OCI-LY3 (cell line): ENCODE measurements at regions not wholly inside any gene's neighbourhood (a gene's known extent, or its start where the extent isn't known, plus 50 kb on each side); places are given as distances from the start of the nearest gene placed in this dataset.

Experiments
- H2AFZ ChIP-seq: fragments of 200-600, 300-600 bp; shearing (Covaris generic); 2 replicates; pipeline ENCODE4 v1.6.0; 2014; ENCODE audit warnings: antibody characterized with exemption, low read depth, low read length
- H3K27ac ChIP-seq: fragments of 200-600, 300-600 bp; sonication (generic); 2 replicates; pipeline ENCODE4 v1.5.1; 2014; ENCODE audit warnings: mild to moderate bottlenecking, low read length, moderate library complexity, mixed read lengths
- H3K27me3 ChIP-seq: fragments of 200-600, 300-600 bp; sonication (generic); 2 replicates; pipeline ENCODE4 v1.6.1; 2014; ENCODE audit warnings: low read depth, low read length, mixed read lengths
- H3K36me3 ChIP-seq: fragments of 200-600, 300-600 bp; sonication (generic); replicated peaks from 2 replicates; pipeline ENCODE3; 2014; ENCODE audit warnings: low read depth, low read length, mixed read lengths
- H3K4me1 ChIP-seq: fragments of 300-600, 200-600 bp; sonication (generic); 2 replicates; pipeline ENCODE4 v1.6.1; 2014; ENCODE audit warnings: low read length, mixed read lengths
- H3K4me2 ChIP-seq: fragments of 200-600, 300-600 bp; sonication (generic); 2 replicates; pipeline ENCODE4 v1.6.1; 2014; ENCODE audit warnings: low read length, mixed read lengths
- H3K4me3 ChIP-seq: fragments of 300-600, 200-600 bp; sonication (generic); 2 replicates; pipeline ENCODE4 v1.5.1; 2014; ENCODE audit warnings: antibody characterized with exemption, mild to moderate bottlenecking, low read length, moderate library complexity
- H3K79me2 ChIP-seq: fragments of 300-600, 200-600 bp; shearing (Covaris generic); 2 replicates; pipeline ENCODE4 v1.6.1; 2014; ENCODE audit warnings: mild to moderate bottlenecking, low read length, mixed read lengths
- H3K9ac ChIP-seq: fragments of 300-600, 200-600 bp; shearing (Covaris generic); 2 replicates; pipeline ENCODE4 v1.6.0; 2014; ENCODE audit warnings: mild to moderate bottlenecking, low read length, moderate library complexity
- H3K9me3 ChIP-seq: fragments of 200-600, 300-600 bp; shearing (Covaris generic); 2 replicates; pipeline ENCODE4 v1.6.1; 2014; ENCODE audit warnings: low read length, mixed read lengths; ENCODE audit not compliant: insufficient read depth
- H4K20me1 ChIP-seq: fragments of 200-600, 300-600 bp; sonication (generic); 2 replicates; pipeline ENCODE4 v1.6.1; 2016; ENCODE audit warnings: low read length, mixed read lengths; ENCODE audit not compliant: insufficient read depth
- EZH2phosphoT487 ChIP-seq: fragments of 200-600 bp; shearing (Covaris generic); IDR thresholded peaks from 2 replicates; pipeline ENCODE4 v1.6.1; 2018; ENCODE audit warnings: antibody characterized with exemption, mixed run types, low read depth
- TF ChIP-seq, protein P1 (sequence below): fragments of 200-600, 300-600 bp; sonication (generic); IDR thresholded peaks from 2 replicates; pipeline ENCODE4 v1.5.1; 2014; ENCODE audit warnings: antibody characterized with exemption, low read length, low read depth

GRCh38 chr2:55986700-55987440 lies 63.3 kb upstream of the EFEMP1 start:
- no peak for TF ChIP-seq EZH2phosphoT487
- TF ChIP-seq, protein P1, sequence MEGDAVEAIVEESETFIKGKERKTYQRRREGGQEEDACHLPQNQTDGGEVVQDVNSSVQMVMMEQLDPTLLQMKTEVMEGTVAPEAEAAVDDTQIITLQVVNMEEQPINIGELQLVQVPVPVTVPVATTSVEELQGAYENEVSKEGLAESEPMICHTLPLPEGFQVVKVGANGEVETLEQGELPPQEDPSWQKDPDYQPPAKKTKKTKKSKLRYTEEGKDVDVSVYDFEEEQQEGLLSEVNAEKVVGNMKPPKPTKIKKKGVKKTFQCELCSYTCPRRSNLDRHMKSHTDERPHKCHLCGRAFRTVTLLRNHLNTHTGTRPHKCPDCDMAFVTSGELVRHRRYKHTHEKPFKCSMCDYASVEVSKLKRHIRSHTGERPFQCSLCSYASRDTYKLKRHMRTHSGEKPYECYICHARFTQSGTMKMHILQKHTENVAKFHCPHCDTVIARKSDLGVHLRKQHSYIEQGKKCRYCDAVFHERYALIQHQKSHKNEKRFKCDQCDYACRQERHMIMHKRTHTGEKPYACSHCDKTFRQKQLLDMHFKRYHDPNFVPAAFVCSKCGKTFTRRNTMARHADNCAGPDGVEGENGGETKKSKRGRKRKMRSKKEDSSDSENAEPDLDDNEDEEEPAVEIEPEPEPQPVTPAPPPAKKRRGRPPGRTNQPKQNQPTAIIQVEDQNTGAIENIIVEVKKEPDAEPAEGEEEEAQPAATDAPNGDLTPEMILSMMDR: no peak
- H3K36me3 ChIP-seq: no peaks in the 10 kb centered on the region
- no peak overlapping the region for H3K27ac ChIP-seq
- H3K27me3 ChIP-seq: no peaks in the 10 kb centered on the region
- H3K4me2 ChIP-seq: no peak overlapping the region
- H4K20me1 ChIP-seq: no peaks in the 10 kb centered on the region
- peaks cover 20% of the 10 kb centered on the region for H3K4me1 ChIP-seq
- no peaks in the 10 kb centered on the region for H3K79me2 ChIP-seq
- H3K4me3 ChIP-seq: no peak overlapping the region
- no peak overlapping the region for H3K9ac ChIP-seq
- no peaks in the 10 kb centered on the region for H3K9me3 ChIP-seq
- no peak overlapping the region for H2AFZ ChIP-seq

DNA sequence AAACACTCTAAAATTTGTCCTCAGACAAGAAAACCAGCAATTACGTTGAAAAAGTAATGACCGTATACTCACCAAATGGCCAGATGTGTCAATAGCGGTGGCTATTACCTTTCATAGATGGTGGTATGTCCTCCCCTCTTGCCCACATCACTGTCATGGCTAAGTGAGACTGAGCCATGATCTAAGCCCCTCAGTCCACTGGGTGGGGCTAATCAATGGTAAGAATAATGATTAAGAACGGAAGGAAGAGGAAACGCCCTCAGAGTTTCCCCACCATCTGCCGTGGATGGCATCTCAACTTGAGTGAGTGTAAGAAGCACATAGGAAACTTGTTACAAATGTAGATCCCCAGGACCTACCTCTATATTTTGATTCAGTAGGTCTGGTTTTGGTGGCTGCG lies 65.8 kb upstream of the EFEMP1 start:
- H3K27ac ChIP-seq: no peak overlapping the region
- no peaks in the 10 kb centered on the region for H3K9me3 ChIP-seq
- TF ChIP-seq, protein P1: no peak
- no peak for TF ChIP-seq EZH2phosphoT487

GRCh38 chr2:55992455-55992854 lies 68.9 kb upstream of the EFEMP1 start:
- no peaks in the 10 kb centered on the region for H3K36me3 ChIP-seq
- H3K4me1 ChIP-seq: no peaks in the 10 kb centered on the region
- no peaks in the 10 kb centered on the region for H3K9me3 ChIP-seq
- TF ChIP-seq, protein P1: no peak
- no peak for TF ChIP-seq EZH2phosphoT487
- no peak overlapping the region for H3K9ac ChIP-seq
- no peak overlapping the region for H3K27ac ChIP-seq
- H2AFZ ChIP-seq: no peak overlapping the region
- no peaks in the 10 kb centered on the region for H3K27me3 ChIP-seq
- H3K4me3 ChIP-seq: no peak overlapping the region
- H4K20me1 ChIP-seq: no peaks in the 10 kb centered on the region
- no peak overlapping the region for H3K4me2 ChIP-seq
- H3K79me2 ChIP-seq: no peaks in the 10 kb centered on the region

More for the DNA sequence above, 65.8 kb upstream of the EFEMP1 start:
- peaks cover 20% of the 10 kb centered on the region for H3K4me1 ChIP-seq
- H3K4me3 ChIP-seq: no peak overlapping the region
- H4K20me1 ChIP-seq: no peaks in the 10 kb centered on the region
- H3K4me2 ChIP-seq: no peak overlapping the region
- no peak overlapping the region for H3K9ac ChIP-seq
- no peak overlapping the region for H2AFZ ChIP-seq
- no peaks in the 10 kb centered on the region for H3K36me3 ChIP-seq
- H3K27me3 ChIP-seq: no peaks in the 10 kb centered on the region
- H3K79me2 ChIP-seq: no peaks in the 10 kb centered on the region

DNA sequence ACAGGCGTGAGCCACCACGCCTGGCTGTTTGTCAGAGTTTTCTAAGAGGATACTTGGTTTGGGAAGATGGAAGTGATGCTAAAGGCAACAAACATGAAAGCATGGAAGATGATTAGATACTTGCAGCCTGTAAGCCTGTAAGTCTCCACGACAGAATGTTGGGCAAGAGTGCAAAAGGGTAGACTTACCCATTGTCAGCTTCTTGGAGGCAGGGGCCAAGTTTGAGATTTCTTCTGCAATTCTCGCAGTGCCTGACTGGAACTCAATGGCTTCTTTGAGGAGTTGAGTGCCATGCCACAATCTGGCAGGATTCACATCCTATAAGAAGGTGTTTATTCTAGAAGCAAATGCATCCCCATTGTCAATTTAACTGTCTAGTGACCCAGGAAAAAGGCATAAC lies 70.1 kb upstream of the EFEMP1 start:
- no peak overlapping the region for H3K27ac ChIP-seq
- no peaks in the 10 kb centered on the region for H3K27me3 ChIP-seq
- no peak overlapping the region for H3K9ac ChIP-seq
- no peak overlapping the region for H3K4me3 ChIP-seq
- no peaks in the 10 kb centered on the region for H3K4me1 ChIP-seq
- no peak overlapping the region for H3K4me2 ChIP-seq
- H3K79me2 ChIP-seq: no peaks in the 10 kb centered on the region
- H4K20me1 ChIP-seq: no peaks in the 10 kb centered on the region
- no peak overlapping the region for H2AFZ ChIP-seq
- TF ChIP-seq, protein P1: no peak
- no peak for TF ChIP-seq EZH2phosphoT487
- H3K9me3 ChIP-seq: no peaks in the 10 kb centered on the region
- no peaks in the 10 kb centered on the region for H3K36me3 ChIP-seq
